B cell (primary cell): ENCODE measurements at regions not wholly inside any gene's neighbourhood (a gene's known extent, or its start where the extent isn't known, plus 50 kb on each side); places are given as distances from the start of the nearest gene placed in this dataset.
A peak's percentile ranks its signal among the peaks of the same experiment; 100 is the strongest.
"Not testable (repeated sequence)": the region's sequence is repeated elsewhere in the genome, so short reads cannot be mapped to it uniquely, and the experiment has no call there.

Experiments used
- ATAC-seq: fragments of 200-7000 bp; cut with Tn5 transposase; one replicate; pipeline ENCODE4 v1.10.0; 2021; ENCODE audit warnings: low read depth, mild to moderate bottlenecking, moderate number of reproducible peaks, moderate library complexity
- CTCF ChIA-PET: fragments of 350-600 bp; sonication (Branson Sonifier 250); formaldehyde crosslinking; loops from one replicate; lab custom pipeline; 2021; ENCODE audit warnings: antibody characterized with exemption, inconsistent platforms; lab: Charles Lee
- POLR2A ChIA-PET: fragments of 350-600 bp; sonication (Branson Sonifier 250); formaldehyde crosslinking; loops from one replicate; lab custom pipeline; 2021; ENCODE audit warnings: antibody characterized with exemption; lab: Charles Lee
- DNase-seq: peaks from one replicate; pipeline ENCODE4 v3.0.0; 2013
- H2AFZ ChIP-seq: 2 replicates; pipeline ENCODE4 v1.6.1; 2012; ENCODE audit warnings: mild to moderate bottlenecking, low read depth, low read length; ENCODE audit not compliant: insufficient read depth, poor library complexity, severe bottlenecking
- H3K27ac ChIP-seq, 2 donors: 1 replicate in 1 of 2; 2 replicates in 1 of 2; pipeline ENCODE4 v1.5.1; 2012 to 2013; ENCODE audit warnings: low read length in 2 of 2, mild to moderate bottlenecking in 2 of 2, moderate library complexity in 1 of 2
- H3K27me3 ChIP-seq, 4 experiments: fragments of 200-600 bp in 1 of 4; sonication (generic) in 1 of 4; replicated peaks in 1 of 4; 1 replicate in 2 of 4; 2 replicates in 2 of 4; pipeline versions ENCODE4 v1.6.1 to v1.7.0; 2013 to 2016; ENCODE audit warnings: low read length in 3 of 4, mild to moderate bottlenecking in 2 of 4, mixed read lengths in 1 of 4, moderate library complexity in 1 of 4; ENCODE audit not compliant: insufficient read depth in 4 of 4, control insufficient read depth in 3 of 4; ENCODE audit errors: control extremely low read depth in 1 of 4
- H3K36me3 ChIP-seq, 2 experiments: replicated peaks in 1 of 2; 1 replicate in 1 of 2; 2 replicates in 1 of 2; pipeline versions ENCODE4 v1.6.1 to v1.7.1; 2013; ENCODE audit warnings: low read length in 1 of 2; ENCODE audit not compliant: insufficient read depth in 2 of 2, control insufficient read depth in 1 of 2; ENCODE audit errors: control extremely low read depth in 1 of 2, extremely low read depth in 1 of 2
- H3K4me1 ChIP-seq, 2 donors: fragments of 200-600 bp in 1 of 2; sonication (generic) in 1 of 2; 1 replicate in 1 of 2; 2 replicates in 1 of 2; pipeline versions ENCODE4 v1.5.1 to v1.6.1; 2013 to 2017; ENCODE audit warnings: low read length in 2 of 2; ENCODE audit not compliant: control insufficient read depth in 2 of 2, insufficient read depth in 2 of 2
- H3K4me2 ChIP-seq: replicated peaks from 2 replicates; pipeline ENCODE3; 2012; ENCODE audit warnings: mild to moderate bottlenecking, low read depth, low read length; ENCODE audit not compliant: poor library complexity, severe bottlenecking
- H3K4me3 ChIP-seq, 5 experiments: fragments of 200-600 bp in 1 of 5; sonication (generic) in 1 of 5; 1 replicate in 3 of 5; 2 replicates in 2 of 5; pipeline versions ENCODE4 v1.5.1 to v1.7.0; 2011 to 2016; ENCODE audit warnings: low read length in 4 of 5, mild to moderate bottlenecking in 4 of 5, low read depth in 2 of 5, control low read depth in 1 of 5, moderate library complexity in 1 of 5; ENCODE audit not compliant: insufficient read depth in 1 of 5; ENCODE audit errors: control extremely low read depth in 1 of 5, extremely low read depth in 1 of 5
- H3K79me2 ChIP-seq: fragments of 200-600 bp; sonication (generic); one replicate; pipeline ENCODE4 v1.6.0; 2016; ENCODE audit warnings: low read length; ENCODE audit not compliant: control insufficient read depth, insufficient read depth
- H3K9ac ChIP-seq: fragments of 200-600 bp; sonication (generic); 2 replicates; pipeline ENCODE4 v1.6.1; 2017; ENCODE audit warnings: mild to moderate bottlenecking, low read length, moderate library complexity
- H3K9me3 ChIP-seq, 3 donors: one replicate each; pipeline versions ENCODE4 v1.6.1 to v1.7.1; 2013; ENCODE audit warnings: low read length in 2 of 3; ENCODE audit not compliant: control insufficient read depth in 2 of 3, insufficient read depth in 1 of 3; ENCODE audit errors: control extremely low read depth in 1 of 3
- H4K20me1 ChIP-seq: 2 replicates; pipeline ENCODE4 v1.6.0; 2012; ENCODE audit warnings: mild to moderate bottlenecking, low read length; ENCODE audit not compliant: insufficient read depth, control insufficient read depth, poor library complexity, severe bottlenecking
- H3K27ac Mint-ChIP-seq: one replicate; pipeline ENCODE4 v1.8.0; 2021; ENCODE audit warnings: mixed read lengths
- H3K27me3 Mint-ChIP-seq: one replicate; pipeline ENCODE4 v1.8.0; 2021; ENCODE audit warnings: mixed read lengths
- H3K4me1 Mint-ChIP-seq: one replicate; pipeline ENCODE4 v1.8.0; 2021; ENCODE audit warnings: mixed read lengths
- H3K4me3 Mint-ChIP-seq: one replicate; pipeline ENCODE4 v1.8.0; 2021; ENCODE audit warnings: mixed read lengths
- H3K9me3 Mint-ChIP-seq: one replicate; pipeline ENCODE4 v1.8.0; 2022; ENCODE audit warnings: mixed read lengths; ENCODE audit not compliant: insufficient read depth
- EZH2 ChIP-seq: IDR thresholded peaks from 2 replicates; pipeline ENCODE4 v1.6.1; 2012; ENCODE audit warnings: borderline replicate concordance, low read depth, mild to moderate bottlenecking, moderate library complexity, low read length; ENCODE audit not compliant: insufficient read depth, poor library complexity, severe bottlenecking
- WGBS: methylation state at CpG from one replicate; pipeline ENCODE4 v1.1.5; 2013; ENCODE audit warnings: missing lambda C conversion rate; ENCODE audit not compliant: insufficient coverage; 5-methylcytosine and 5-hydroxymethylcytosine counted together
- intact Hi-C: fragments of 100-400 bp; cut with micrococcal nuclease; formaldehyde crosslinking; loops from one replicate; pipeline ENCODE4 v1.10.0; 2022
- TF ChIP-seq, protein P1 (sequence below): fragments of 200-600 bp; IDR thresholded peaks from one replicate; pipeline ENCODE4 v1.8.0; 2022; ENCODE audit warnings: antibody characterized with exemption, mild to moderate bottlenecking

- no peak overlapping the region for H3K4me2 ChIP-seq
- no peak overlapping the region for H3K9ac ChIP-seq
- whole genome bisulfite sequencing, result 100% methylated on average over 3 of the region's 8 CpGs
- H3K4me3 Mint-ChIP-seq, result no peak overlapping the region
- H3K4me1 ChIP-seq, result no peaks in the 10 kb centered on the region
- H3K27me3 ChIP-seq, result no peaks in the 10 kb centered on the region
- DNase-seq, result peak; percentile 40
- no peaks in the 10 kb centered on the region for H3K36me3 ChIP-seq
- TF ChIP-seq EZH2, result no peak
- TF ChIP-seq, protein P1, sequence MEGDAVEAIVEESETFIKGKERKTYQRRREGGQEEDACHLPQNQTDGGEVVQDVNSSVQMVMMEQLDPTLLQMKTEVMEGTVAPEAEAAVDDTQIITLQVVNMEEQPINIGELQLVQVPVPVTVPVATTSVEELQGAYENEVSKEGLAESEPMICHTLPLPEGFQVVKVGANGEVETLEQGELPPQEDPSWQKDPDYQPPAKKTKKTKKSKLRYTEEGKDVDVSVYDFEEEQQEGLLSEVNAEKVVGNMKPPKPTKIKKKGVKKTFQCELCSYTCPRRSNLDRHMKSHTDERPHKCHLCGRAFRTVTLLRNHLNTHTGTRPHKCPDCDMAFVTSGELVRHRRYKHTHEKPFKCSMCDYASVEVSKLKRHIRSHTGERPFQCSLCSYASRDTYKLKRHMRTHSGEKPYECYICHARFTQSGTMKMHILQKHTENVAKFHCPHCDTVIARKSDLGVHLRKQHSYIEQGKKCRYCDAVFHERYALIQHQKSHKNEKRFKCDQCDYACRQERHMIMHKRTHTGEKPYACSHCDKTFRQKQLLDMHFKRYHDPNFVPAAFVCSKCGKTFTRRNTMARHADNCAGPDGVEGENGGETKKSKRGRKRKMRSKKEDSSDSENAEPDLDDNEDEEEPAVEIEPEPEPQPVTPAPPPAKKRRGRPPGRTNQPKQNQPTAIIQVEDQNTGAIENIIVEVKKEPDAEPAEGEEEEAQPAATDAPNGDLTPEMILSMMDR, result peak; percentile 84
- no peak overlapping the region for H2AFZ ChIP-seq
- H3K27me3 Mint-ChIP-seq, result no peaks in the 10 kb centered on the region
- ATAC-seq, result no peak
- H3K27ac ChIP-seq, result no peak overlapping the region
- CTCF ChIA-PET, result interaction anchor here (0.7 to 1.7 kb wide), 10 partner anchors 8 to 723 kb away, joined by 3 to 10 read pairs (median 3); no protein-coding TSS in a partner anchor
- H3K4me3 ChIP-seq, result no peak overlapping the region
- POLR2A ChIA-PET, result no interaction called here
- no peaks in the 10 kb centered on the region for H3K79me2 ChIP-seq
- intact Hi-C loops, result no loop called here
- H3K27ac Mint-ChIP-seq, result no peak overlapping the region
- H4K20me1 ChIP-seq, result no peaks in the 10 kb centered on the region
- no peaks in the 10 kb centered on the region for H3K9me3 ChIP-seq
- H3K4me1 Mint-ChIP-seq, result no peaks in the 10 kb centered on the region
- H3K9me3 Mint-ChIP-seq, result no peaks in the 10 kb centered on the region
Observed at GRCh38 chr10:29386342-29386999, 97.6 kb downstream of the LYZL1 start.

DNA sequence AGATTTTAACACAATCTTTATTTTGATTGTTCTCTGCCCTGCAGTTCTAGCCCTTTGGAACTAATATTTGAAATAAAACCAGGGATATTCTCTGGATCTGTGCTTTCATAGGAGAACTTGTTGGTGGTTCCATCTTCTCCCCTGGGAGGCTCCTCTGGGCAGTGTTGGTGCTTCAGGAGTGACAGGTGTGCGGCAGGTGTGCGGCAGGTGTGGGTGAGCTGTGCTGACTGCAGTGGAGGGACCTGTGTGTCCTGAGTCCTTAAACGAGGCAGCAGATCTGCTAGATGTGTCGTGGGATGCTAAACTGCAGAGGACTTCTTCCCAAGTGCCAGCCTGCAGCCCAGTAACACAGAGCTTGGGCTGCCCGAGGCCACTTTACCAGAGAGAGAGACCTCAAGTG, 98.4 kb downstream of the LYZL1 start:
- H2AFZ ChIP-seq, result no peak overlapping the region
- Mint-ChIP-seq H3K4me1 (no peaks in the 10 kb centered on the region), H3K4me3 (no peak overlapping the region), H3K9me3 (no peaks in the 10 kb centered on the region), H3K27ac (no peak overlapping the region), H3K27me3 (peaks cover 2% of the 10 kb centered on the region)
- H4K20me1 ChIP-seq, result no peaks in the 10 kb centered on the region
- H3K4me2 ChIP-seq, result no peak overlapping the region
- H3K9me3 ChIP-seq, result no peaks in the 10 kb centered on the region
- no peaks in the 10 kb centered on the region for H3K36me3 ChIP-seq
- DNase-seq, result no peak
- CTCF ChIA-PET, result interaction anchor here (1.0 to 1.7 kb wide), 4 partner anchors 8 to 724 kb away, joined by 3 to 10 read pairs (median 4); no protein-coding TSS in a partner anchor
- 77% methylated on average over 3 of the region's 5 CpGs for WGBS
- H3K27me3 ChIP-seq, result no peaks in the 10 kb centered on the region
- H3K4me3 ChIP-seq, result no peak overlapping the region
- no peaks in the 10 kb centered on the region for H3K4me1 ChIP-seq
- intact Hi-C loops, result no loop called here
- H3K79me2 ChIP-seq, result no peaks in the 10 kb centered on the region
- POLR2A ChIA-PET, result no interaction called here
- no peak overlapping the region for H3K9ac ChIP-seq
- ATAC-seq, result no peak
- TF ChIP-seq, protein P1, result no peak
- TF ChIP-seq EZH2, result no peak
- no peak overlapping the region for H3K27ac ChIP-seq

DNA sequence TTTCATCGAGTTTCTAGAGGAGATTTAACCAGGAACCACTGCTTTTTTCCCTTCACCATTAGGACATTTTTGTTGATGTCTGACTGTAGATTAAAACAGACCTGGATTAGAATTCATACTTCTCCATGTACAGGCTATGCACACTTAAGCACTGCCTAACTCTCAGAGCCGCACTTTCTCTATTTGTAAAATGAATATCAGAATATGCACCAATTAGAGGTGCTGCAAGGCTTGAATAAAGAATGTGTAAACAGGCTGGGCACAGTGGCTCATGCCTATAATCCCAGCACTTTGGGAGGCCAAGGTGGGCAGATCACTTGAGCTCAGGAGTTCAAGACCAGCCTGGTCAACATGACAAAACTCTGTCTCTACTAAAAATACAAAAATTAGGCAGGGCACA, 99.2 kb downstream of the LYZL1 start:
- intact Hi-C loops, result loop anchor here (2.0 kb wide), 1 partner anchor 17 kb away; no protein-coding TSS in a partner anchor

More for the DNA sequence above, 99.2 kb downstream of the LYZL1 start:
- H3K27ac ChIP-seq, POLR2A ChIA-PET, H3K36me3 ChIP-seq, H3K4me1 Mint-ChIP-seq, H3K79me2 ChIP-seq, H3K9ac ChIP-seq, H2AFZ ChIP-seq, H3K4me3 ChIP-seq, H3K27ac Mint-ChIP-seq, H3K4me3 Mint-ChIP-seq, H4K20me1 ChIP-seq, H3K4me2 ChIP-seq, ATAC-seq, DNase-seq, H3K9me3 Mint-ChIP-seq, CTCF ChIA-PET, H3K27me3 ChIP-seq, H3K4me1 ChIP-seq, H3K27me3 Mint-ChIP-seq, H3K9me3 ChIP-seq: not testable (repeated sequence)
- WGBS, result no CpG with 5 or more reads among the region's 2 CpGs
